Caco-2 (cell line): ENCODE measurements at regions not wholly inside any gene's neighbourhood (a gene's known extent, or its start where the extent isn't known, plus 50 kb on each side); places are given as distances from the start of the nearest gene placed in this dataset.

ENCODE experiments used
- BruUV-seq: library from RNA; stranded (reverse); fragments of 400-500 nt; replicated peaks from 2 replicates; lab custom pipeline; 2021; lab: Mats Ljungman, UMichigan
- CTCF ChIA-PET: fragments of 300-600 bp; sonication (Branson Sonifier 250); formaldehyde crosslinking; loops from one replicate; lab custom pipeline; 2022; ENCODE audit warnings: antibody characterized with exemption; lab: Charles Lee
- POLR2A ChIA-PET: fragments of 300-600 bp; sonication (Branson Sonifier 250); formaldehyde crosslinking; loops from one replicate; lab custom pipeline; 2022; ENCODE audit warnings: antibody characterized with exemption; lab: Charles Lee
- DNase-seq, 2 experiments: peaks; one replicate each; pipeline versions ENCODE4 v3.0.0 to v3.0.0-alpha.2; 2020 to 2022
- H3K27me3 ChIP-seq: replicated peaks from 2 replicates; pipeline ENCODE4 v1.6.0; 2011; ENCODE audit warnings: low read length; ENCODE audit not compliant: control insufficient read depth, insufficient read depth
- H3K36me3 ChIP-seq: 2 replicates; pipeline ENCODE4 v1.5.1; 2011; ENCODE audit warnings: low read length; ENCODE audit not compliant: control insufficient read depth, insufficient read depth
- H3K4me1 ChIP-seq: fragments of 250-450 bp; sonication (Bioruptor Pico); 2 replicates; pipeline ENCODE4 v1.5.1; 2020; ENCODE audit warnings: mild to moderate bottlenecking
- H3K4me3 ChIP-seq: 2 replicates; pipeline ENCODE4 v1.5.1; 2011; ENCODE audit warnings: low read depth, mild to moderate bottlenecking, control low read depth, low read length
- H3K9me3 ChIP-seq: fragments of 250-450 bp; sonication (Bioruptor Pico); 2 replicates; pipeline ENCODE4 v1.5.1; 2020; ENCODE audit warnings: mild to moderate bottlenecking, moderate library complexity
- H3K27ac Mint-ChIP-seq: one replicate; pipeline ENCODE4 v1.8.0; 2022; ENCODE audit warnings: mixed read lengths; ENCODE audit not compliant: unreplicated experiment
- H3K27me3 Mint-ChIP-seq: one replicate; pipeline ENCODE4 v1.8.0; 2022; ENCODE audit warnings: mixed read lengths; ENCODE audit not compliant: insufficient read depth, unreplicated experiment
- H3K36me3 Mint-ChIP-seq: one replicate; pipeline ENCODE4 v1.8.0; 2022; ENCODE audit warnings: mild to moderate bottlenecking, mixed read lengths; ENCODE audit not compliant: insufficient read depth, unreplicated experiment
- H3K4me1 Mint-ChIP-seq: one replicate; pipeline ENCODE4 v1.8.0; 2022; ENCODE audit warnings: low read depth, mixed read lengths; ENCODE audit not compliant: unreplicated experiment
- H3K4me3 Mint-ChIP-seq: one replicate; pipeline ENCODE4 v1.8.0; 2022; ENCODE audit warnings: mild to moderate bottlenecking, moderate library complexity, mixed read lengths; ENCODE audit not compliant: unreplicated experiment
- H3K9me3 Mint-ChIP-seq: one replicate; pipeline ENCODE4 v1.8.0; 2022; ENCODE audit warnings: mixed read lengths; ENCODE audit not compliant: unreplicated experiment
- CTCF ChIP-seq, 2 experiments: fragments of 200-600 bp in 1 of 2; IDR thresholded peaks; 1 replicate in 1 of 2; 2 replicates in 1 of 2; pipeline versions ENCODE4 v1.5.1 to v1.8.0; 2011 to 2022; ENCODE audit warnings: antibody characterized with exemption in 1 of 2, control low read depth in 1 of 2, inconsistent platforms in 1 of 2, low read depth in 1 of 2, low read length in 1 of 2, mild to moderate bottlenecking in 1 of 2, moderate library complexity in 1 of 2; ENCODE audit not compliant: insufficient read depth in 1 of 2, severe bottlenecking in 1 of 2, unreplicated experiment in 1 of 2
- intact Hi-C: fragments of 100-400 bp; cut with micrococcal nuclease; formaldehyde crosslinking; loops from one replicate; pipeline ENCODE4 v1.10.0; 2022; ENCODE audit not compliant: unreplicated experiment

- intact Hi-C loops: loop anchor here (5.0 kb wide), 1 partner anchor 931 kb away; no protein-coding TSS in a partner anchor
- CTCF ChIA-PET: no interaction called here
These were observed 108.5 kb upstream of the GPC6 start for GRCh38 chr13:93118081-93118615.

GRCh38 chr13:93140912-93141311, 85.7 kb upstream of the GPC6 start:
- Histone ChIP-seq H3K9me3 (no peaks in the 10 kb centered on the region), H3K4me3 (no peak overlapping the region), H3K36me3 (no peaks in the 10 kb centered on the region), H3K4me1 (no peaks in the 10 kb centered on the region), H3K27me3 (no peaks in the 10 kb centered on the region)
- no peak for TF ChIP-seq CTCF (IDR thresholded peaks at IDR 0.05; ENCODE audit: insufficient read depth in 1 of 2, low read depth in 1 of 2, low read length in 1 of 2, severe bottlenecking in 1 of 2, unreplicated experiment in 1 of 2)
- Mint-ChIP-seq H3K27ac (no peak overlapping the region), H3K36me3 (no peaks in the 10 kb centered on the region), H3K4me1 (no peaks in the 10 kb centered on the region), H3K9me3 (no peaks in the 10 kb centered on the region), H3K4me3 (no peak overlapping the region), H3K27me3 (peaks cover 3% of the 10 kb centered on the region)
- BruUV-seq: no TSS peak
- DNase-seq: no peak
- intact Hi-C loops: no loop called here
- CTCF ChIA-PET: no interaction called here
- POLR2A ChIA-PET: no interaction called here

More at GRCh38 chr13:93118081-93118615, 108.5 kb upstream of the GPC6 start:
- H3K27ac Mint-ChIP-seq: no peak overlapping the region
- H3K27me3 Mint-ChIP-seq: peaks cover 13% of the 10 kb centered on the region
- TF ChIP-seq CTCF (IDR thresholded peaks at IDR 0.05; ENCODE audit: insufficient read depth in 1 of 2, low read depth in 1 of 2, low read length in 1 of 2, severe bottlenecking in 1 of 2, unreplicated experiment in 1 of 2): no peak
- H3K4me1 Mint-ChIP-seq: no peaks in the 10 kb centered on the region
- no peaks in the 10 kb centered on the region for H3K9me3 Mint-ChIP-seq
- H3K4me1 ChIP-seq: no peaks in the 10 kb centered on the region
- no peaks in the 10 kb centered on the region for H3K9me3 ChIP-seq
- no peaks in the 10 kb centered on the region for H3K27me3 ChIP-seq
- DNase-seq: no peak
- POLR2A ChIA-PET: no interaction called here
- no peaks in the 10 kb centered on the region for H3K36me3 ChIP-seq
- H3K4me3 ChIP-seq: no peak overlapping the region
- H3K36me3 Mint-ChIP-seq: no peaks in the 10 kb centered on the region
- no TSS peak for BruUV-seq
- H3K4me3 Mint-ChIP-seq: no peak overlapping the region

GRCh38 chr13:93144031-93144430, 82.6 kb upstream of the GPC6 start:
- ChIA-PET POLR2A (no interaction called here), CTCF (no interaction called here)
- Histone ChIP-seq H3K27me3 (no peaks in the 10 kb centered on the region), H3K4me1 (no peaks in the 10 kb centered on the region), H3K9me3 (no peaks in the 10 kb centered on the region), H3K4me3 (no peak overlapping the region), H3K36me3 (no peaks in the 10 kb centered on the region)
- TF ChIP-seq CTCF (IDR thresholded peaks at IDR 0.05; ENCODE audit: insufficient read depth in 1 of 2, low read depth in 1 of 2, low read length in 1 of 2, severe bottlenecking in 1 of 2, unreplicated experiment in 1 of 2): no peak
- H3K36me3 Mint-ChIP-seq: no peaks in the 10 kb centered on the region
- no peak for DNase-seq
- intact Hi-C loops: no loop called here
- H3K27me3 Mint-ChIP-seq: peaks cover 3% of the 10 kb centered on the region
- no peak overlapping the region for H3K27ac Mint-ChIP-seq
- H3K4me3 Mint-ChIP-seq: no peak overlapping the region
- no peaks in the 10 kb centered on the region for H3K9me3 Mint-ChIP-seq
- BruUV-seq: no TSS peak
- H3K4me1 Mint-ChIP-seq: no peaks in the 10 kb centered on the region
